Heart left ventricle (tissue), 13 donors: ENCODE measurements at regions not wholly inside any gene's neighbourhood (a gene's known extent, or its start where the extent isn't known, plus 50 kb on each side); places are given as distances from the start of the nearest gene placed in this dataset.

Experiments
- CTCF ChIP-seq, 12 donors: fragments of 200-600 bp; sonication (generic) in 4 of 12; IDR thresholded peaks; one replicate each; pipeline versions ENCODE4 v1.5.0 to v1.8.0; 2018 to 2022; ENCODE audit warnings: antibody characterized with exemption in 12 of 12, mild to moderate bottlenecking in 5 of 12
- POLR2A ChIP-seq, 2 donors: fragments of 450-650 bp; IDR thresholded peaks; one replicate each; pipeline ENCODE4 v1.6.1; 2017; ENCODE audit warnings: antibody characterized with exemption in 2 of 2, mild to moderate bottlenecking in 2 of 2, moderate library complexity in 2 of 2
- donor health status: ischemic (EF 13 %, LVEDD 7.1; RV severe dilation, severe dysfunction).
- donor health status: DM: no; HTN: yes; CAD: no.
- donor health status: DM: no; HTN: no; CAD: no.
- donor health status: ischemic (EF 25% LVEDD 6.9; RV normal size, moderate dysfunction).
- donor health status: ischemic (EF 25% LVEDD 5.7; RV mildly dilated, moderate dysfunction).
- donor health status: ischemic (EF 35%, LVEDD 5.7; RV mildly dilated, moderate dysfunction).
- donor health status: nonischemic (EF 11% LVEDD 7.7; RV severe dilation, severe dysfunction).
- donor health status: DM: yes; HTN: yes; CAD: no.
- donor health status: PGD.
- donor health status: ischemic (EF 29% LVEDD 5.4; RV normal size, mild dysfunction).
- donor health status: nonischemic (EF 23%, LVEDD 6.1; RV moderate dilation, normal function).

- TF ChIP-seq CTCF (IDR thresholded peaks at IDR 0.05) (no peak), POLR2A (IDR thresholded peaks at IDR 0.05) (no peak)
Measured at GRCh38 chr5:2852446-2852845, 101.0 kb upstream of the IRX2 start.
